Body of pancreas (tissue), 4 donors: ENCODE measurements at regions not wholly inside any gene's neighbourhood (a gene's known extent, or its start where the extent isn't known, plus 50 kb on each side); places are given as distances from the start of the nearest gene placed in this dataset.

ENCODE experiments used
- POLR2A ChIP-seq, 3 donors: fragments of 450-650 bp; IDR thresholded peaks; one replicate each; pipeline ENCODE4 v1.6.1; 2016; ENCODE audit warnings: antibody characterized with exemption in 3 of 3, mild to moderate bottlenecking in 2 of 3
- TF ChIP-seq, protein P1 (sequence below), 7 experiments: fragments of 450-650 bp in 4 of 7; fragments of 200-600 bp in 3 of 7; sonication (generic) in 3 of 7; IDR thresholded peaks; one replicate each; pipeline ENCODE4 v1.5.1; 2016 to 2019; ENCODE audit warnings: antibody characterized with exemption in 7 of 7

DNA sequence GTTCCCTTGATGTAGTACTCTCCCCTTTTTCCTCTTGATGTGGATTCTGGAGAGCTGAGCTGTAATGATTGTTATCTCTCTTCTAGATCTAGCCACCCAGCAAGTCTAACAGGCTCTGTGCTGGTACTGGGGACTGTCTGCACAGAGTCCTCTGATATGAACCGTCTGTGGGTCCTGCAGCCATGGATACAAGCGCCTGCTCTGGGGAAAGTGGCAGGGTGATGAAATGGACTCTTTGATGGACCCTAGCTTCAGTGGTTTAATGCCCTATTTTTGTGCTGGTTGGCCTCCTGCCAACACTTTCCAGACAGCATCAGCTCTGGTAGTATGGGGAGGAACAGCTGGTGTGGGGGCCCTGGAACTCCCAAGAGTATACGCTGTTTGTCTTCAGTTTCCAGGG is 216.3 kb downstream of the ADGRG6 start:
- TF ChIP-seq, protein P1, sequence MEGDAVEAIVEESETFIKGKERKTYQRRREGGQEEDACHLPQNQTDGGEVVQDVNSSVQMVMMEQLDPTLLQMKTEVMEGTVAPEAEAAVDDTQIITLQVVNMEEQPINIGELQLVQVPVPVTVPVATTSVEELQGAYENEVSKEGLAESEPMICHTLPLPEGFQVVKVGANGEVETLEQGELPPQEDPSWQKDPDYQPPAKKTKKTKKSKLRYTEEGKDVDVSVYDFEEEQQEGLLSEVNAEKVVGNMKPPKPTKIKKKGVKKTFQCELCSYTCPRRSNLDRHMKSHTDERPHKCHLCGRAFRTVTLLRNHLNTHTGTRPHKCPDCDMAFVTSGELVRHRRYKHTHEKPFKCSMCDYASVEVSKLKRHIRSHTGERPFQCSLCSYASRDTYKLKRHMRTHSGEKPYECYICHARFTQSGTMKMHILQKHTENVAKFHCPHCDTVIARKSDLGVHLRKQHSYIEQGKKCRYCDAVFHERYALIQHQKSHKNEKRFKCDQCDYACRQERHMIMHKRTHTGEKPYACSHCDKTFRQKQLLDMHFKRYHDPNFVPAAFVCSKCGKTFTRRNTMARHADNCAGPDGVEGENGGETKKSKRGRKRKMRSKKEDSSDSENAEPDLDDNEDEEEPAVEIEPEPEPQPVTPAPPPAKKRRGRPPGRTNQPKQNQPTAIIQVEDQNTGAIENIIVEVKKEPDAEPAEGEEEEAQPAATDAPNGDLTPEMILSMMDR (IDR thresholded peaks at IDR 0.05): no peak
- TF ChIP-seq POLR2A (IDR thresholded peaks at IDR 0.05): no peak
